HG03469 (cell line): ENCODE measurements at regions not wholly inside any gene's neighbourhood (a gene's known extent, or its start where the extent isn't known, plus 50 kb on each side); places are given as distances from the start of the nearest gene placed in this dataset.

Experiments
- ATAC-seq: cut with Tn5 transposase; IDR thresholded peaks from one replicate; pipeline ENCODE4 v1.9.1; 2021; ENCODE audit warnings: mild to moderate bottlenecking, moderate library complexity, moderate number of reproducible peaks; ENCODE audit not compliant: unreplicated experiment

DNA sequence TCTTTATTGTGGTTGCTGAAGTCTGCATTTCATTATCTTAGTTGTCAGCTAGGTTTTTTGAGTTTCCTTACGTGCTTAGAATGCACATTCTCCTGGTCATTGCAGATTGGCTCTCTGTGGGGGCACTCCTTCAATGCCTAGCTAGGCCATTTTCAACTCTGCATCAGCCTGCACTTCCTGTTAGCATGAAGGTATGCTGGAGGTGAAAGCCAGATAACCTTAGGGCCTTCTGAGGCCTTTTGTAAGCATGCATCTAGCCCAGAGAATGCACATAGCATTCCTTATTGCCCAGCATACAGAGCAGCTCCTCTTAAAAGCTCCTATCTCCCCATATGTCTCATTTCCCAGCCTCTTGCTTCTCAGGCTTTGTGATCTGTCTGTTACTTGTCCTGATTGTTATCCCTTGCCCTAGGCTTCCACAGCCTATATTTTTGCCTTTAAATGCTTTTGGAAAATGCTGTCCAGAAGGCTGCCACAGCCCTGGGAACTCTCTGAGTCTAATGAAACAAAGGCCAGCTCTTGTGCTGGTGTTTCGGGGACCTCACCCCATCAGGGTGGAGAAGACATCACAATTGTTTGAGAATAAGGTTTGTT, 108.1 kb upstream of the IGFBP3 start:
- ATAC-seq: no peak

DNA sequence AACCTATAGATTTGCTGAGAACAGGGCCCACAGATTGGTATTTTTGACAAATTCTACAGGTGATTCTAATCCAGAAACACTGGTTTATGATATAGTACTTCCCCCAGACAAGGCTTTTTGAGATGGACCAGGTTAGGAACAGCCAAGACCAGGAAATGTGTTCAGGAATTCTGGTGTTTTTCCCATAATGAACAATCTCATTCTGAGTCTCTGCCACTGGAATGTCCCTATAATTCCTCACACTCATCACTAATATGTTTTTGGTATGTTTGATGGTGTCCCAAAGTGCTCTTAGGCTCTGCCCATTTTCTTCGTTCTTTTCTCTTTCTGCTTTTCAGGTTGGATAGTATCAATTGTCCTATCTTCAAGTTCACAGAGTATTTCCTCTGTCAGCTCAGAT, 107.2 kb upstream of the IGFBP3 start:
- ATAC-seq: no peak

DNA sequence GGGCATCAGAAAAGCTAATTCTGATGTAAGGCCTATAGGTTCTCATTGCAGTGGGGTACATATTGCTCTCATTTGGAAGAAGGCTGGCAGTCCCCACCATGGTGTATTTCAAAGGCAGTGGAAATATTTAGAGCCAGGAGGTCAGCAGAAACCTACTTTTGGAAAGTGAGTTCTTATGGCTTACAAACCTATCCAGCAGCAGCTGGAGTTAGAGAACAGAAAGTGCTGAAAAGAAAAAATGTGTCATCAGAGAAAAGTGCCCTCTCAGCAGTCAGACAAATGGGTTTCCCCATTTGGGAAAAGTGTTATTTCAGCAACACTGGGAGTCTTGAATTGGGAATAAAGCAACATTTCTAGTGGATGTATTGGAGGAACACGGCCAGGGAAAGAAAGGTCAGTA, 105.7 kb upstream of the IGFBP3 start:
- no peak for ATAC-seq

DNA sequence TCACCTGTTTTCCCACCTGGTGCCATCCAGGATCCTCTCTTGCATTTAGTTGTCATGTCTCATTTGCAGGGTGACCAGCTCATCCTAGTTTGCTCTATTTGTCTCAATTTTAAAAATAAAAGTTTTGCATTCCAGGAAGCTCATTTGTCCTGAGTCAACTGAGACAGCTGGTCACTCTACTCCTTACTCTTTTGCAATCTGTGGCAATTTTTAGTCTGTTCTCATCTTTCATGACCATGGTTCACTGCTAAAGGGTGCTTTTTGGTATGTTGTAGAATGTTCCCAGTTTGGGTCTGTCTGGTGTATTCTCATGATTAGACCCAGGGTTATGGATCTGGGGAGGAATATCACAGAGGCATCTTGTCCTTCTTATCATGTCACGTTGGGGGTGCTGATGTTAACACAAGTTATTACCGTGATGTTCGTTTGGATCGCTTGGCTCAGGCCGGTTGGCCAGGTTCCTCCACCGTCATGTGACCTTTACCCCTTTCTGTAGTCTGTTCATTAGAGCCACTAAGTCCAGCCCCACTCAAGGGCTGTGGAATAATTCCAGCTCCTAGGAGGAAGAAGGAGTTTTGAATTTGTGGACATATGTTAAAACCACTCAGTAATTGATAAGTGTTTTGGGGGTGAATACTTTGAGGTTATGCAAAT, 103.3 kb upstream of the IGFBP3 start:
- no peak for ATAC-seq

DNA sequence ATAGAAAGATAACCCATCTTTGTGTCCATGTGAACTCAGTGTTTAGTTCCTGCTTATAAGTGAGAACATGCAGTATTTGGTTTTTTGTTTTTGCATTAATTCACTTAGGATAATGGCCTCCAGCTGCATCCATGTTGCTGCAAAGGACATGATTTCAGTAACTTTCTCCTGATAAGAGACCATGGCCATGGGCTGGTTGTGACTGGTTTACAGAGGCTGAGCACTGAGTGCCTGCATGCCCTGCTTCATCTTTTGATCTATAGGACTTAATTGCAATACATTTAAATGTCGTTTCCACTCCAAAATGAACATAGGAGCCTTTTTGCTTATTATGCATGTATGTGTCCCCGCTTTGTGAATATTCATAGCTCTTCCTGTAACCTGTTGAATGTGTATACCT, 101.3 kb upstream of the IGFBP3 start:
- ATAC-seq: no peak

DNA sequence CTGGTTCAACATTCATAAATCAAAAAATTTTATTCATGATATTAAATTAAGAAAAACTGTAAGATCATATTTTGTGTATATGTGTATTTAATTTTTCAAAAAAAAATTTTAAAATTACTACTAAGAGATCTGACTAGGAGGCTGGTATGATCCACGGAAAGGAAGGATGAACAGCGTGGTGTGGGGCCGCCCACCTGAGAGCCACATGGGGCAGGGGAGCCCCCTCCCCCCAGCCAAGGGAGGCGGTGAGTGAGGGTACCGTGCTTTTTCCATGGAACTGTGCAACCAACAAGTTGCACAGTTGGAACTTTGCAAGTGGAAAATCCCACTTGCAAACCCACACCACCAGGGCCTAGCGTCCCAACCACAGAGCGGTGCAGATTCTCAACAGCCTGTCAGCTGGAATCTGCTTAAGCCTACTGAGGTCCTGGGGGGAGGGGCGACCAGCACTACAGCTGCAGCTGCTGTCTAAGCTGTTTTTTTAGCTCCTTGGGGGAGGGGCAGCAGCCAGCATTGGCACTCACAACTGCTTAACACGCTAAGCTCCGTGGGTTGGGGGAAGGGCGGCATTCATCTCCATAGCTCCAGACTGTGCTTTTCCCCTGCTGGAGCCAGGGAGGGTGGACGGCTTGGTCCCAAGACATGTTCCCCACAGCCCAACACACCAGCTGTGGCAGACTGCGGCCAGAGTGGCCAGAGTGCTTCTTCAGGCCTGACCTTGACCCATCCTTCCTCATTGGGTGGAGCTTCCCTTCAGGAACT, 94.2 kb upstream of the IGFBP3 start:
- ATAC-seq: no peak

DNA sequence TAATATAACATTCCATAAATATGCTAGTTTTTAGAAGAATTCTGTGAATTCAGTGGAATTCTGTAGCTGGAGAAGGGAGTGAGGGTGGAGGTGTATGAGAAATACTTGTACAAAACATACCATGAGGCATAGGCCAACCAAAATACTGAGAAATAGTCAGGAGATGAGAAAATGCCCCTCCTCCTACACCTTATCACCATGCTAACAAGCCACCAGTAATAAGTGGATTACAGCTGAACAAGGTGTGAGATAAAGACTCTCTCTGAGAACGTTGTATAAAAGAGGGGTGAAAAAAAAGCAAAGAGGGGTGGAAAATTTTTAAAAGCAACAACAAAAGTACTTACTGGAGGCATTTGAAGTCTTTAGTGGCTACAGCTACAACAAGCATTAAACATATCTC, 90.4 kb upstream of the IGFBP3 start:
- no peak for ATAC-seq

DNA sequence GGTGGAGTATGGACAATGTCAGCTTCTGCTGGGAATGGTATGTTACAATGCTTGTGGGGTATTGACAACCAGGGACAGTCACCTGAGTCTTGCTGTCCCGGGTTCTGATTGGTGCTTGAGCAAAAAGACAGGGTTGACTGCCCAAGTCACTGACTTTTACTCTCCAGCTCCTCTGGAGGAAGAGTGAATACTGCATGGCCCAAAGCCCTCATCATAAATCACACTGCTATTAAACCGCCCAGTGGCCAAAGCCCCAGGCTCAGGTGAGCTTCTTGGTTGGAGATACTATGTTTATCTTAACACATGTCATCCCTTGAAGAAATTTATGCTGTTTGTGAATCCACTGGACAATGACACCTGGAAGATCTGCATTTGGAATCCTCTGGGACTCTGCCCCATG, 90.0 kb upstream of the IGFBP3 start:
- no peak for ATAC-seq

DNA sequence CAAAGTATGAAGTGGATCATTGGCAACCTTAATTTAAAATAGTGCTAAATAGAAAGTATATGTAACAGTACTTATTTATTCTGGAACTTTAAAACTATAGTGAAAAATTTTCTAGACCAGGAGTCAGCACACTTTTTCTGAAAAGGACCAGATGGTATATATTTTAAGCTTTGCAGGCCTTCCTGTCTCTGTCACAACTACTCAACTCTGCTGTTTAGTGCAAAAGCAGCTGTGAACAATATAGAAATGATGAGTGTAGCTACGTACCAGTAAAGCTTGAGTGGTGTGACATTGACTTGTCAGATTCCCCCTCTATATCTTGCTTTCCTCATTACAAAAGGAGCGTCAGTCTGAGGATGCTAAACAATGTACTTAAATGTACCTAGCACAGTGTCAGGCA, 88.1 kb upstream of the IGFBP3 start:
- ATAC-seq: no peak

DNA sequence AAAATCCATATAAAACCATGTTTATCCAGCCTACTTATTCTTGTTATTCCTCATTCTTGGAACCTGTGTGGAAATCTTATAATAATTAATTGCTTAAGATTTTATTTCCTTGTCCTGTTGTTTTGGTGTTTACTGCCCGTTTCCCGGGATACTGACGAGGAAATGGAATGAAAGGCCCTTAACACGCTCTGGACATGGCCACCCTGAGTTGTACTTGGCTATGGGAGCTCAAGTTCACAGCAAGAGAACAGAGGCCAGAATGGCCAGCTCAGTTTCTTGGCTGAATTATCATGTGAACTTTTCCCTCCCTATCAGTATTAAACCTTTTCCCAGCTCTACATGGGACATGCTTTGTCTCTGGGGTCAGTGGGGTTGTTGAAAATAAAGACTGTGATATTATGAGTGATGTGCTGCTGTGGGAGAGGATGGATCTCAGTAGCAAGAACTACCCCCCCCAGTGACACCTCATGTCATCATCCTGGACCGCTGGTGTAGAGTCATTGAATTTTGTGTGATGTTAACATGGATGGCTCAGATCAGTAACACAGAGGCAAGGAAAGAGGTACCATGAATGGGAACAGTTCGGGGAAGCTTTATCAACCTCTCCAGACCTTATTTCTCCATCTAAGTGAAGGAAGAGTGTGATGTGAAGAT, 87.0 kb upstream of the IGFBP3 start:
- no peak for ATAC-seq

DNA sequence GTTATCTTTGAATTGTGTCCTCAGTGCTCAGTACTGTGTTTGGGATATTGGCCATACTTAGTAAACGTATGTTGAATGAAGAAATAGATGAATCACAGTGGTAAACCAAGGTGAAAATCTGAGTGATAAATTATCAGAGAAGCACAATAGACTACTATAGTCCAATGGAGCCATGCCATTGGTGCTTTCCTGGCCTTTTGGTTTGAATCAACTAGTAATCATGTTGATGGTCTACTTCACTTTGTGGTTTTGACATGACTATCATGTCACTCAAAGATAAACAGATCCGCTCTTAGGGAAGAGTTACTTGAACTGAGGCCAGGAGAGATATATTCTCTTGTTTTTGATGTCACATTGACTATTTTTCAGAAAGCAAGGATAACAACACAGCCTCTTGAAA, 86.1 kb upstream of the IGFBP3 start:
- no peak for ATAC-seq

DNA sequence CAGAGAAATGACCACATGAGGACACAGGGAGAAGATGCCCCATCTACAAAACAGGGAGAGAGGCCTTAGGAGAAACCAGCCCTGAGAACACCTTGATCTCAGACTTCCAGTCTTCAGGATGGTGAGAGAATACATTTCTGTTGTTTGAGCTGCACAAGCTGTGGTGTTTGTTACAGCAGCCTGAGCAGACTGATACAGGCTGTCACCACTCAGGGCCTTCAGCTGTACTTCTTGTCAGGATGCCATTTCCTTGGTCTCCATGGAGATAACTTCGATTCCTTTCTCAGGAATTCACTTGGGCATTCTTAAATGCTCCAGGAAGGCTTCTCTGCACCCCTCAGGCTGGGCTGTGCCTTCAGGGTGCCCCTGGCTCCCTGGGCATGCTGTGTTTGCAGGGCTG, 85.7 kb upstream of the IGFBP3 start:
- no peak for ATAC-seq

DNA sequence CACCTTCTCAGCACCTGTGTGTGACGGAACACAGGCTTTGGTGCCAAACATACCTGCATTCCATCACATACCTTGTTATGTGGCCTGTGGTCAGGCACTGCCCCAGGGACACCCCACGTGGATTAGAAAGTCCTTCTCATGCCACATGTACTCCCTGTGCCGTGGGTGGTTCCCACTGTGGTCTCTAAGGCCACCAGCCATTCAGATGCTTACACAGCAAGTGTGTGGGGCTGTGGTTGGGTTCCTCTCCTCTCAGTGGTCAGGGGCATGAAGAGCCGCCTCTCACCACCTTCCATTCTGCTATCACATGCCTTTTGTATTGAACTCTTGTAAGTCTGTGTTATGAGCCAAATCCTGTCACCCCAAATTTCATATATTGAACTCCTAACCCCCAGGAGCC, 85.1 kb upstream of the IGFBP3 start:
- ATAC-seq: no peak

DNA sequence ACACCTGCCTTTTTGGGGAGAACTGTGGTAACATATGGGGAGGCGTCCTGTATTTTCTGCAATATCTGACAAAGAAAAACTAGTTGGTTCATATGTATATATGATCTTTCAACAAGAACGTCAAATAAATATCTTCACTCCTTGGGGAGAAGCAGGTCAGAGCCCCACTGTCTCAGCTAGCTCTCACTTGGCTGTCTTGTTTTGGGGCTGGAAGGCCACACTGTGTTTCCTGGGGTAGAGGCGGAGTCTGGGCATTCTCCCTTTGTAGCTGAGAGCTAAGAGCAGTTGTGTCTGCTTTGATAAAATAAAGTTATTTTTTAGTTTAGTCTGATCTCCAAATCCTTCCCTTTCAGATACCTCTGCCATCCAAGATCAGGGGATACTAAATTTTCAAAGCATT, 83.9 kb upstream of the IGFBP3 start:
- no peak for ATAC-seq

DNA sequence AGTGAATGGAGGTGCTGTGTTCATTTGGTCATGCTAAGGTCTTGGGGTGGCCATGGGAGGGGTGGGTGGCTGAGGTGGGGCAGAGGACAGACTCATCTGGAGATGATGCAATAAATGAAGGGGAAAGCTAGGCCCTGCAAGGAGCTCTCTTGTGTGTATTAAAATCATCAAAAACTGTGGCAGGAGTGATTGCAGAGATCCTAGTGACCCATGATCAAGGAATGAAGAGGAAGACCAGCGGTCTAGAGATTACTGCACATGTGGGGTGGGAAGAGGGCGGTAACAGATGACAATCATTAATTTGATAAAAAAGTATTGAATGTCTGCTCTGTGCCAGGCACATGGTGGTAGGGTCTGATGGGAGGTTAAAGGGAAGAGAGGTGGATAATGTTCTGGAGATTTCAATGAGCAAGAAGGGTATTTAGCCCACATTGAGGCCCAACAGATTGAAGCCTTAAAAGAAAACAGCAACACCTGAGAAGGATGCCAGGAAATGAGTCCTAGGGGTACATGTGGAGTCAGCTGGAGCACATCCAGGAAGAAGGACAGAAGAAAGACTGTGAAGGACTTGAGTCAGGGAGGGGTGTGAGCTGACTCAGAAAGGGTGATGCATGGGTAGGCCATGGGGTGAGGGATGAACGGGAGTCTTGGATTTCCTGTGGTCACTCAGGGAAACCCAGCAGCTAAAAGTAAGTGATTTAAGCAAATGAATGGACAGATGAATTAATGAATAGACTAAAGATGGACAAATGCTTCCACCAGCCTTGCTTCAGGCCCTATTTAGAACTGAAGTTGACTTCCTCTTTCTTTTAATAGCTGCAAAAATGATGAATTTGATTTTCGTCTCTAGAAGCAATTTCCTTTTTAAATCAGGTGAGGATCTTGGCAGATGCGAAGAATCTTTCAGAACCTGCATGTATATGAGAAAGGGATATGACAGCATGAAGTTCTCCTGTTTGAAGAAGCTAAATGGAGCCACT, 83.1 kb upstream of the IGFBP3 start:
- ATAC-seq: no peak

DNA sequence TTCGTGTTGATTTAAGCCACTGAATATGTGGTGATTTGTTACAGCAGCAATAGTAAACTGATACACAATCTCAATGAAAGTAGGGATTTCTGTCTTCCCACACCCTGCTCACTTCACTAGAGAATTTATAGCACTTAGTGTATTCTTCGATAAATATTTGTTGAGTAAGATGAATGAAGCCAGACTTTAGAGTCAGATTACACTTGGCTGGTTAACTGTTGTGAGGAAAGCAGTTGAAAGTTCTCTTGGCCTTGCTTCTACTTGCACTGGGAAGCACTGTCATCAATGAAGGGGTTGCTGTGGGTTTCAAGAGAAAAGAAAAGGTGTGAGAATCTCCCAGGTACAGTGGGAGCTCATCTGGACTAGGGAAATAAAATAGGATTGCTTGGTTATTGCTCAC, 82.1 kb upstream of the IGFBP3 start:
- ATAC-seq: no peak

DNA sequence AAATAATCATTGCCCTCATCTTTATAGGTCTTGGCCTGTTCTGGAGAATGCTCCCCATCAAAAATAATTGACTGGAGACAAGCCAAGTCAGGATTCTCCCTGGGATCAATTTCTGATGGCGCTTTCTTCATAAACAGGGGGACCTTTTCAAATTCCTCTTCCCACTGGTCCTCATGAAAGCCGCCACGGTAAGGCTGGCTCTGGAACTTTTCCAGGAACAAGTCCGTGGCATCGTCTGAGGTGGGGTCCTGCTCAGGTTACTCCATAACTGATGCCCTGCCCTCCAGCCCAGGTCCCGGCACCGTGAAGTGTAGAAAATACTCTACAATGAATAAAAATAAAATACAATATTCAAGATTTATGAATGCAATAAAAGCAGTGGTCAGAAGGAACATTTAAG, 79.4 kb upstream of the IGFBP3 start:
- ATAC-seq: no peak

DNA sequence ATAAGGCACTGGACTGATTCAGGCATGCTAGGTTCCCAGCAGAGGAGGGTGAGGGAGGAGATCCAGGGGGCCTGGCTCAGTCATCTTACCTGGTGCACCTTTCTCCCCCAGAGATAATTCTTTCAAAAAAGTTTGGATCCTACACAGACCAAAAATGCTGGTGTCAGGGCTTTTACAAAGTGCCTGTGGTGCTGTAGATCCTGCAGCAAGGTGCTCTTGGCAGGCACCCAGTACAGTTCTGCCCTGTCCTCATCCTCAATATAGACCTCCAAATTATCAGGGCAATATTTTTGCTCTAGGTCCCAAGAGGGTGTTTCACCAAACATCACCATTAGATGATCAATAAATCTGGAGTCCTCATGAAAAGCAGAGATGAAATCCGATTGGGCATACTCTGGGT, 78.5 kb upstream of the IGFBP3 start:
- ATAC-seq: no peak

DNA sequence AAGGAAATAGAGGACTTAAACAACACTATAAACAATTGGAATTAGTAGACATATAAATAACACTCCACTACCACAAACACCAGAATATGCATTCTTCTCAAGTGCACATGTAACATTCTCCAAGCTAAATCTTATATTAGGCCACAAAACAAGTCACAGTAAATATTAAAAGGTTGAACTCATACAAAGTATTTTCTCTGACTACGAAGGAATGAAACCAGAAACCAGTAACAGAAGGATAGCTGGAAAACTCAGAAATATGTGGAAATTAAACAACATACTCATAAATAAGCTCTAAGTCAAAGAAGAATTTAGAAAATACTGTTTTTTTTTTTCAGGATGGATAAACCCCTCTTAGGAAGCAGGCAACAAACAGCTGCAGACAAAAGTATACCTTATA, 77.4 kb upstream of the IGFBP3 start:
- ATAC-seq: no peak

DNA sequence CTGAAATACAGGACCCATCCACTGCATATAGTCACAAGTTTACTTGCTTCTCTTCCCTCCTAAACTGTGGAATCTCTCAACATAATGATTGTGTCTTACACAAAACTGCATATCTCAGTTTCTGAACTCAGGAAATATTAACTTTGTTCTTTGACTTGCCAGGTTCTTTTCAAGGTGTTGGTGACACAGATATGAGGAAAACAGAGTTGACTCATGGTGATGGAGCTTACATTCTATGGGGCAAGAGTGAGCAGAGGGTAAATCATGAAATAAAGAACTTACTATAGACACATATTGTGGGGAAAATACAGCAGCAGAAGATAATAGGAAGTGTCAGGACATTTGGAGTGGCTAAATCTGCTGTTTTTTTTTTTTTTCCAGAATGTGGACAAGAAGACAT, 72.5 kb upstream of the IGFBP3 start:
- ATAC-seq: no peak

DNA sequence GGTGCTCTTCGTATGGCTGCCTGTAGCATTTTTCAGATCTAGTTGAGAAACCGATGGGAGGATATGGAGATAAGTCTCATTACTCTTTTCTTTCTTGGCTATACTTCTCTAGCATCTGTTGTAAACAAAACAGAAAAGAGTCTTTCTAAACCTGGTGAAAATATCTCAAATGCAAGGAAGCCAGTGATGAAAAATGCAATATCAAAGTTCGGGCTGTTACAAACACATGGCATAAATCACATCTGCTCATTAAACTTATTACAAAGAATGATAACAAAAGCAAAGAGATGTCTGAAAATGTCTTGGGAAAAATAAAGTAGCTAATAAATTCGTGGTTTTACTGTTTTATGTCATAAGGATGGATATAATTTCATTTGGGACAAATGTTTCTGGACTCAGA, 71.8 kb upstream of the IGFBP3 start:
- ATAC-seq: no peak
